HEK293 (cell line): ENCODE measurements at regions not wholly inside any gene's neighbourhood (a gene's known extent, or its start where the extent isn't known, plus 50 kb on each side); places are given as distances from the start of the nearest gene placed in this dataset.

ENCODE experiments used
- ZNF362 ChIP-seq: fragments of 450-650 bp; formaldehyde crosslinking; IDR thresholded peaks from 2 replicates; pipeline ENCODE4 v1.5.1; 2016; ENCODE audit warnings: missing biosample characterization, missing genetic modification characterization
- TF ChIP-seq, protein P1 (sequence below): fragments of 450-650 bp; formaldehyde crosslinking; IDR thresholded peaks from 2 replicates; pipeline ENCODE4 v1.5.1; 2017; ENCODE audit warnings: missing biosample characterization, missing genetic modification characterization
- TF ChIP-seq, protein P2 (sequence below): fragments of 450-650 bp; formaldehyde crosslinking; IDR thresholded peaks from 2 replicates; pipeline ENCODE4 v1.5.1; 2016; ENCODE audit warnings: missing biosample characterization, missing genetic modification characterization

DNA sequence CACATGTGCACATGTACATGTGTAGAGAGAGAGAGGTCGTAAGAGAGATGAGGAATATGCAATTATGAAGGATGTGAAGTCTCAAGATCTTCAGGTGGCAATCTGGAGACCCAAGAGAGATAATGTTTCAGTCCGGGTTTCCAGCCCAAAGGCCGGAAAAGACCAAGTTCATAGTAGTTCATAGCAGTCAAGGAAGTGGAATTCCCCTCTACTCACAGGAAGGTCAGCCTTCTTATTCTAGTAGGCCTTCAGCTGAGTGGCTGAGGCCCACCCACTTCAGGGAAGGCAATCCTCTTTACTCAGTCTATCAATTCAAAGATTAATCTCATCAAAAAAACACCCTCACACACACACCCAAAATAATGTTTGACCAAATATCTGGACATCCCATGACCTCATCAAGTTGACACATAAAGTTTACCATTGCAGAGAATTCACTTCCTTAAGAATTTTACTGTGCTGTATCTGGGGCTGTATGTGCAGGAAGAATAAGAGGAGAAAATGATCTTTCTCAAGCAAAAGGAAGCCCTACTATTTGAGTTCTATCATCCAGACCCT, 114.6 kb downstream of the TNFSF18 start:
- TF ChIP-seq, protein P1, sequence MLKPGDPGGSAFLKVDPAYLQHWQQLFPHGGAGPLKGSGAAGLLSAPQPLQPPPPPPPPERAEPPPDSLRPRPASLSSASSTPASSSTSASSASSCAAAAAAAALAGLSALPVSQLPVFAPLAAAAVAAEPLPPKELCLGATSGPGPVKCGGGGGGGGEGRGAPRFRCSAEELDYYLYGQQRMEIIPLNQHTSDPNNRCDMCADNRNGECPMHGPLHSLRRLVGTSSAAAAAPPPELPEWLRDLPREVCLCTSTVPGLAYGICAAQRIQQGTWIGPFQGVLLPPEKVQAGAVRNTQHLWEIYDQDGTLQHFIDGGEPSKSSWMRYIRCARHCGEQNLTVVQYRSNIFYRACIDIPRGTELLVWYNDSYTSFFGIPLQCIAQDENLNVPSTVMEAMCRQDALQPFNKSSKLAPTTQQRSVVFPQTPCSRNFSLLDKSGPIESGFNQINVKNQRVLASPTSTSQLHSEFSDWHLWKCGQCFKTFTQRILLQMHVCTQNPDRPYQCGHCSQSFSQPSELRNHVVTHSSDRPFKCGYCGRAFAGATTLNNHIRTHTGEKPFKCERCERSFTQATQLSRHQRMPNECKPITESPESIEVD (tag by site-specific recombination) = no peak
- TF ChIP-seq, protein P2, sequence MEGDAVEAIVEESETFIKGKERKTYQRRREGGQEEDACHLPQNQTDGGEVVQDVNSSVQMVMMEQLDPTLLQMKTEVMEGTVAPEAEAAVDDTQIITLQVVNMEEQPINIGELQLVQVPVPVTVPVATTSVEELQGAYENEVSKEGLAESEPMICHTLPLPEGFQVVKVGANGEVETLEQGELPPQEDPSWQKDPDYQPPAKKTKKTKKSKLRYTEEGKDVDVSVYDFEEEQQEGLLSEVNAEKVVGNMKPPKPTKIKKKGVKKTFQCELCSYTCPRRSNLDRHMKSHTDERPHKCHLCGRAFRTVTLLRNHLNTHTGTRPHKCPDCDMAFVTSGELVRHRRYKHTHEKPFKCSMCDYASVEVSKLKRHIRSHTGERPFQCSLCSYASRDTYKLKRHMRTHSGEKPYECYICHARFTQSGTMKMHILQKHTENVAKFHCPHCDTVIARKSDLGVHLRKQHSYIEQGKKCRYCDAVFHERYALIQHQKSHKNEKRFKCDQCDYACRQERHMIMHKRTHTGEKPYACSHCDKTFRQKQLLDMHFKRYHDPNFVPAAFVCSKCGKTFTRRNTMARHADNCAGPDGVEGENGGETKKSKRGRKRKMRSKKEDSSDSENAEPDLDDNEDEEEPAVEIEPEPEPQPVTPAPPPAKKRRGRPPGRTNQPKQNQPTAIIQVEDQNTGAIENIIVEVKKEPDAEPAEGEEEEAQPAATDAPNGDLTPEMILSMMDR (tag by site-specific recombination) = no peak
- no peak for TF ChIP-seq ZNF362 (tag by site-specific recombination)
